CMK (cell line): ENCODE measurements at regions not wholly inside any gene's neighbourhood (a gene's known extent, or its start where the extent isn't known, plus 50 kb on each side); places are given as distances from the start of the nearest gene placed in this dataset.

ENCODE experiments used
- DNase-seq: peaks from one replicate; pipeline ENCODE4 v3.0.0-alpha.2; 2010; ENCODE audit warnings: low read depth

GRCh38 chr9:87824216-87824875 lies 58.3 kb upstream of the SPATA31E1 start:
- DNase-seq, result no peak

- no peak for DNase-seq
These were observed 57.8 kb upstream of the SPATA31E1 start for GRCh38 chr9:87824886-87825285.

- DNase-seq, result no peak
These were observed 56.3 kb upstream of the SPATA31E1 start for GRCh38 chr9:87826331-87826730.

GRCh38 chr9:87827341-87827740 lies 55.3 kb upstream of the SPATA31E1 start:
- DNase-seq, result no peak

- no peak for DNase-seq
These were observed 52.9 kb upstream of the SPATA31E1 start for GRCh38 chr9:87829756-87830155.

- no peak for DNase-seq
These were observed 52.2 kb upstream of the SPATA31E1 start for GRCh38 chr9:87830446-87830845.

- DNase-seq, result no peak
These were observed 51.5 kb upstream of the SPATA31E1 start for GRCh38 chr9:87831159-87831558.
